ENCODE measurements at regions not wholly inside any gene's neighbourhood (a gene's known extent, or its start where the extent isn't known, plus 50 kb on each side); places are given as distances from the start of the nearest gene placed in this dataset.

DNA sequence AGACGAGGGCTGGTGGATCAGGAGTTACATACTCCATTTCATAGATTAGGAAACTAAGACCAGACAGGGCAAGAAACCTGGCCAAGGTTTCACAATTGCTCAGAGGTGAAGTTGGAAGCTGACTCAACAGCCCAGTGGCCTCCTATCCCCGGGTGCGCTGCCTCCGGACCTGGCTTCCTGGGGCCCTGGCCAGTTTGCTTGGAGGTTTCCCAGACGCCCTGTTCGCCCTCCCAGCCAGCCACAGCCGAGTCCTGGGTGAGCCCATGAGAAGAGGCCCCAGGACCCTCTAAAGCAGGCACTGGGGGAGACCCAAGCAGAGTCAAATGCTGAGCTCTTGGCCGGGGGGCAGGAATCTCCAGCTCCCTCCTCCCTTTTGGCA lies 180.1 kb downstream of the ZBTB18 start:
- Histone ChIP-seq H3K27ac (no peak overlapping the region), H3K27me3 (peaks cover 0 to 35% (median 3%) of the 10 kb centered on the region in 7 donors), H3K4me1 (peaks cover 0 to 7% (median 0%) of the 10 kb centered on the region in 9 donors), H3K4me3 (peak overlapping the region in 2 of 10 donors; percentile 4 to 7), H3K36me3 (no peaks in the 10 kb centered on the region), H3K9me3 (no peaks in the 10 kb centered on the region)
- 59 to 63% methylated on average over 8 of the region's 8 CpGs for WGBS, 2 donors
- TF ChIP-seq, protein P1, sequence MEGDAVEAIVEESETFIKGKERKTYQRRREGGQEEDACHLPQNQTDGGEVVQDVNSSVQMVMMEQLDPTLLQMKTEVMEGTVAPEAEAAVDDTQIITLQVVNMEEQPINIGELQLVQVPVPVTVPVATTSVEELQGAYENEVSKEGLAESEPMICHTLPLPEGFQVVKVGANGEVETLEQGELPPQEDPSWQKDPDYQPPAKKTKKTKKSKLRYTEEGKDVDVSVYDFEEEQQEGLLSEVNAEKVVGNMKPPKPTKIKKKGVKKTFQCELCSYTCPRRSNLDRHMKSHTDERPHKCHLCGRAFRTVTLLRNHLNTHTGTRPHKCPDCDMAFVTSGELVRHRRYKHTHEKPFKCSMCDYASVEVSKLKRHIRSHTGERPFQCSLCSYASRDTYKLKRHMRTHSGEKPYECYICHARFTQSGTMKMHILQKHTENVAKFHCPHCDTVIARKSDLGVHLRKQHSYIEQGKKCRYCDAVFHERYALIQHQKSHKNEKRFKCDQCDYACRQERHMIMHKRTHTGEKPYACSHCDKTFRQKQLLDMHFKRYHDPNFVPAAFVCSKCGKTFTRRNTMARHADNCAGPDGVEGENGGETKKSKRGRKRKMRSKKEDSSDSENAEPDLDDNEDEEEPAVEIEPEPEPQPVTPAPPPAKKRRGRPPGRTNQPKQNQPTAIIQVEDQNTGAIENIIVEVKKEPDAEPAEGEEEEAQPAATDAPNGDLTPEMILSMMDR (IDR thresholded peaks at IDR 0.05) = no peak
- DNase-seq (no peak), ATAC-seq (peak in 3 of 8 donors; percentile 8 to 45 (median 25))
- intact Hi-C loops (cut with DNase I) = no loop called here

DNA sequence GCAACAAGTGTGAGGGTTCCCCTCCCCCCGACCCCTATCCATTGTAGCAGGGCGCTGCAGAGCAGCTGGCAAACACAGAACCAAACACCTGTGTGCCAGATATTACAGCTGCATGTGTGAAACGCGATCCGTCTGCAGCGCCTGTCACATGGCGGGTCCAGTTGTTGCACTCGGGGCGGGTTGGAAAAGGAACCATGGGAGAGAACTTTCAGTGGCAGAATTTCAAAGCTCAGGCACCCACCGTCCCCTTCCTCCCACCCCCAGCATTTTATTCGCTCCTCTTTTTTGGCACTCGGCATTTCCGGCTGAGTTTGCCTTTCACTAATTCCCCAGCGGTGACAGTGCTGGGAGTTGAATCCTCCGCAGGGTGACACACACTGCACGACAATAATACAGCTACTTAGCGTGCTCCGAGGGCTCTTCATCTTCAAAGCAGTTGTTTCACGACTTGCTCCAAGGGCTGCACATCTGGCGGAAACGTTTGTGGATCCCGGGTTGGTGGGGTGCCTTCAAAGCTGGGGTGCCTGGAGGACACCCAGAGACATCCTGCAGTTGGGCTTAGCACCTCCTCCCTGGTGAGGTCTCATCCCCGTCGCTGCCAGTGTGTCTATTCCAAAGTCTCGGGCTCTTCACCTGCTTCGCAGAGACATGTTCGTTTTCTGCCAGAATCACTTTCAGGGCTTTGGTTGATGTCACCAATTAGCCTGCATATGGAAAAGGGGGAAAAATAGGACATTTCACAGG lies 180.7 kb downstream of the ZBTB18 start:
- DNase-seq = no peak
- no peaks in the 10 kb centered on the region for H3K9me3 ChIP-seq
- 51 to 59% methylated on average over 27 of the region's 27 CpGs for WGBS, 2 donors
- peak in 2 of 8 donors; percentile 42 to 56 for ATAC-seq
- intact Hi-C loops (cut with DNase I) = no loop called here
- H3K4me1 ChIP-seq = peaks cover 0 to 7% (median 0%) of the 10 kb centered on the region in 9 donors
- H3K27ac ChIP-seq = no peak overlapping the region
- peaks cover 0 to 35% (median 3%) of the 10 kb centered on the region in 7 donors for H3K27me3 ChIP-seq
- TF ChIP-seq, protein P1 (IDR thresholded peaks at IDR 0.05) = no peak
- H3K36me3 ChIP-seq = no peaks in the 10 kb centered on the region
- peak overlapping the region in 2 of 10 donors; percentile 4 to 7 for H3K4me3 ChIP-seq

DNA sequence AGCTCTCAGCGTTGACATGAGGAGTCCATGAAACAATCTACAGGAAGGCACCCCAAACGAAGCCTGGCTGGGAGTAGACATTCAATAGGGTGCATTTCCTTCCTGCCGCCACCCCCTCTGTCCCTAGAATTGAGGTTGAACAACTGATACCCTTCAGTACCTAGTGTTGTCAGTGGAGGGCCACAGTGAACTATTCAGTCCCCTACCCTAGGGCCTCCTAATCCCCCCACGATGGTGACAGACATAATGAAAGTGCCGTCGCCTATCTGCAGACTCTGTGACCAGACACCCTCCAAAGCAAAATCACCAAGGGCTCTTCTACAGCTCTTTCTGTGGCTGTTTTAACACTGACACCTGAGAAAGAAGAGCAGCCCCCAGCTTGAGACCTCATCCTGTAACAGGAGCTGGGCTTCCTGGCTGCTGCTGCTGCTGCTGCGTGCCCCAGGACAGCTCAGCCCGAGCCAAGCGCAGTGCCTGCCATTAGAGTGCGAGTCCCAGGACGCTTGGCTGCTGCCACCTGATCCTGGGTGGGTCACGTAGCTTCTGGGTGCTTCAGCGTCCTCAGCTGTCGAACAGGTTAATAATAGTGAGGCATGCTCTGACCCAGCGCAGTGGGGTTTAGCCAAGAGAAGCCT lies 183.0 kb downstream of the ZBTB18 start:
- peaks cover 0 to 35% (median 3%) of the 10 kb centered on the region in 7 donors for H3K27me3 ChIP-seq
- peaks cover 0 to 7% (median 0%) of the 10 kb centered on the region in 9 donors for H3K4me1 ChIP-seq
- intact Hi-C loops (cut with DNase I) = no loop called here
- no peak overlapping the region for H3K27ac ChIP-seq
- H3K4me3 ChIP-seq = no peak overlapping the region
- TF ChIP-seq, protein P1 (IDR thresholded peaks at IDR 0.05) = no peak
- 58 to 72% methylated on average over 15 of the region's 15 CpGs for WGBS, 2 donors
- no peaks in the 10 kb centered on the region for H3K9me3 ChIP-seq
- no peaks in the 10 kb centered on the region for H3K36me3 ChIP-seq
- DNase-seq (no peak), ATAC-seq (no peak)

DNA sequence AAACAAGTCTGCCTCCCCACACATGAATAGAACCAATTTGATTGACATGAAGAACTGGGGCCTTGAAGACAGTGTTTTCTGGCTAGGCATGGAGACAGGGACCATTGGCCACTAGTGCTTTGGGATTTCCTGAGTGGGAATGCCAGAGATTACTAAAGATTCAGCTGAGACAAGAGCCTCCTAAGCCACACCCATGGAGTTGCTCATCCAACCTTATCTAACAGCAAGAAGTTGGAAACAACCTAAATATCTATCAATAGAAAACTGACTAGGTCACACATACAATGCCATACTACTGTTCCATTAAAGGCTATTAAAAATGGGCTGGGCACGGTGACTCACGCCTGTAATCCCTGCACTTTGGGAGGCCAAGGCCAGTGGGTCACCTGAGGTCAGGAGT lies 184.1 kb downstream of the ZBTB18 start:
- Histone ChIP-seq H3K27me3 (peaks cover 0 to 31% (median 3%) of the 10 kb centered on the region in 7 donors), H3K27ac (no peak overlapping the region), H3K4me1 (peaks cover 0 to 7% (median 0%) of the 10 kb centered on the region in 9 donors), H3K9me3 (no peaks in the 10 kb centered on the region), H3K36me3 (no peaks in the 10 kb centered on the region), H3K4me3 (no peak overlapping the region)
- WGBS, 2 donors = 95 to 96% methylated on average over 2 of the region's 2 CpGs
- intact Hi-C loops (cut with DNase I) = no loop called here
- DNase-seq (no peak), ATAC-seq (no peak)
- TF ChIP-seq, protein P1 (IDR thresholded peaks at IDR 0.05) = no peak
